Amygdala (tissue), 56 donors: ENCODE measurements at regions not wholly inside any gene's neighbourhood (a gene's known extent, or its start where the extent isn't known, plus 50 kb on each side); places are given as distances from the start of the nearest gene placed in this dataset.

ENCODE experiments used
- DNase-seq, 56 donors: peaks; one replicate each; lab custom pipeline; 2025; lab: John Stamatoyannopoulos, UW

DNA sequence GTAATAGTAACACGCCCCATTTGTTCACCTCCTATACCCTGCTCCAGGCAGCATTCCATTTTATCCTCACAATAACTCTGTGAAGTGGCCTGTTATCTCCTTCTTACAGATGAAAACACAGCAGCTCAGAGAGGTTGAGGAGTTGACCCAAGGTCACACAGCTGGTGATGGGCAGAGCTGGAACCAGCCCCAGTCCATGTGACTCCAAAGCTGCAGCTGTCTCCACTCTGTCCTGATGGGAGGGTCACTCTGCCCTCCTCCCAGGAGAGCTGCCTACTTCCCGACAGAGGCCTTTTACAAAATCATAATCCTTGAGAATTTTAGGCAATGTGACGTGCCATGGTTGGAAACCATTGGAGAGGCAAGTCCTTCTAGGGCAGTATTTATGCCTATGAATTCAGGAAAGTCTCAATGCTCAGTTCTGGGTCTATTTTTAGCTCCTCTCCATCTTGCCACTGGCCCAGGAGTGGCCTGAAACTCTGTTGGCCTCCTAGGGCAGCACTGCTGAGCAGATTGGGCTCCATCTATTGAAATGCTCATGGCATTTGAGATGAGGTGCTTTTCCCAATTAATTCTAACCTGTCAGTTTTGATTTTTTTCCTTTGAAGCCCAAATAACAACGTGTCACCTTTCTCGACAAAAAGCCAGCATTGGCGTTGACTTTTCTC, 50.1 kb upstream of the KCNK12 start:
- DNase-seq, result no peak
